ENCODE measurements at regions not wholly inside any gene's neighbourhood (a gene's known extent, or its start where the extent isn't known, plus 50 kb on each side); places are given as distances from the start of the nearest gene placed in this dataset.

DNA sequence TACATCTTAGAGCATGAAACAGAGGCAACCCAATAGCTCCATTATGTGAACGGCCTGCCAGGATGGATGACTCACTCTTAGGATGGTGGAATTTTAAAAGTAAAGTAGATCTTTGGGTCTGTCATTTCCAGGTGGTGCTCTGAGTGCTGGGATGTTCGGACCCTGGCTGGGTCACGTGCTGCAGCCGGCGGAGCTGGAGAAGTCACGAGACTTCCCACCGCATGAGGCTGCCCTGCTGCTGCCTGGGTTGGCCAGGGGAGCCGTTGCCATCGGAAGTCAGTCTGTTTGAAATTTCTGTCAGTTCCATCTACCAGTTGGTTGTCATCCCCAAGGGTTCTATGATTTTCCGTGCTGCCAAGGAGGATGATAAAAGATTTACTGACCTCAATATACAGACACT lies 93.3 kb upstream of the ALKAL2 start:
- Histone ChIP-seq H3K27me3 (no peaks in the 10 kb centered on the region), H3K4me3 (no peak overlapping the region), H3K36me3 (no peaks in the 10 kb centered on the region), H3K9me3 (peaks cover 0 to 13% of the 10 kb centered on the region in 2 donors), H3K4me1 (no peaks in the 10 kb centered on the region), H3K27ac (no peak overlapping the region)
- DNase-seq (ENCODE audit: low spot score in 2 of 2), result no peak
- intact Hi-C loops (cut with DNase I; ENCODE audit: low total_unique reads), result loop anchor here (10.0 kb wide), 1 partner anchor 174 kb away; no protein-coding TSS in a partner anchor
- TF ChIP-seq POLR2AphosphoS5 (IDR thresholded peaks at IDR 0.05), result no peak
- TF ChIP-seq POLR2A (IDR thresholded peaks at IDR 0.05), result no peak

DNA sequence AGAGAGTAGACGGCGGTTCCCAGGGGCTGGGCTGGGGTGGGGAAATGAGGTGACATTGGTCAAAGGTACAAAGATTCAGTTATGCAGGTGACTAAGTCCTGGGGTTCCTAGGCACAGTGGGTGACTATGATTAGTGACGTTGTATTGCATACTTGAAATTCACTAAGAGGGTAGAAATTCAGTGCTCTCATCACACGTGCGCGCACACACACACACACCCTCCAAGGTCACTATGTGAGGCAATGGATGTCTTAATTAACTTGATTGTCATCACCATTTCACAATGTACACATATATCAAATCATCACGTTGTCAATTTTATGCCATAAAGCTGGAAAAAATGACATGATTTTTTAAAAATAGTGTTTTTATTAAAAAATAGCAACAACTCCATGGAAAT lies 92.9 kb upstream of the ALKAL2 start:
- H3K9me3 ChIP-seq, result peaks cover 0 to 13% of the 10 kb centered on the region in 2 donors
- H3K36me3 ChIP-seq, result no peaks in the 10 kb centered on the region
- no peaks in the 10 kb centered on the region for H3K27me3 ChIP-seq
- no peak overlapping the region for H3K4me3 ChIP-seq
- TF ChIP-seq, protein P1, sequence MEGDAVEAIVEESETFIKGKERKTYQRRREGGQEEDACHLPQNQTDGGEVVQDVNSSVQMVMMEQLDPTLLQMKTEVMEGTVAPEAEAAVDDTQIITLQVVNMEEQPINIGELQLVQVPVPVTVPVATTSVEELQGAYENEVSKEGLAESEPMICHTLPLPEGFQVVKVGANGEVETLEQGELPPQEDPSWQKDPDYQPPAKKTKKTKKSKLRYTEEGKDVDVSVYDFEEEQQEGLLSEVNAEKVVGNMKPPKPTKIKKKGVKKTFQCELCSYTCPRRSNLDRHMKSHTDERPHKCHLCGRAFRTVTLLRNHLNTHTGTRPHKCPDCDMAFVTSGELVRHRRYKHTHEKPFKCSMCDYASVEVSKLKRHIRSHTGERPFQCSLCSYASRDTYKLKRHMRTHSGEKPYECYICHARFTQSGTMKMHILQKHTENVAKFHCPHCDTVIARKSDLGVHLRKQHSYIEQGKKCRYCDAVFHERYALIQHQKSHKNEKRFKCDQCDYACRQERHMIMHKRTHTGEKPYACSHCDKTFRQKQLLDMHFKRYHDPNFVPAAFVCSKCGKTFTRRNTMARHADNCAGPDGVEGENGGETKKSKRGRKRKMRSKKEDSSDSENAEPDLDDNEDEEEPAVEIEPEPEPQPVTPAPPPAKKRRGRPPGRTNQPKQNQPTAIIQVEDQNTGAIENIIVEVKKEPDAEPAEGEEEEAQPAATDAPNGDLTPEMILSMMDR (IDR thresholded peaks at IDR 0.05), result no peak
- TF ChIP-seq POLR2A (IDR thresholded peaks at IDR 0.05), result no peak
- TF ChIP-seq POLR2AphosphoS5 (IDR thresholded peaks at IDR 0.05), result no peak
- H3K27ac ChIP-seq, result no peak overlapping the region
- H3K4me1 ChIP-seq, result no peaks in the 10 kb centered on the region
- no peak for DNase-seq (ENCODE audit: low spot score in 2 of 2)
- intact Hi-C loops (cut with DNase I; ENCODE audit: low total_unique reads), result loop anchor here (10.0 kb wide), 1 partner anchor 174 kb away; no protein-coding TSS in a partner anchor

DNA sequence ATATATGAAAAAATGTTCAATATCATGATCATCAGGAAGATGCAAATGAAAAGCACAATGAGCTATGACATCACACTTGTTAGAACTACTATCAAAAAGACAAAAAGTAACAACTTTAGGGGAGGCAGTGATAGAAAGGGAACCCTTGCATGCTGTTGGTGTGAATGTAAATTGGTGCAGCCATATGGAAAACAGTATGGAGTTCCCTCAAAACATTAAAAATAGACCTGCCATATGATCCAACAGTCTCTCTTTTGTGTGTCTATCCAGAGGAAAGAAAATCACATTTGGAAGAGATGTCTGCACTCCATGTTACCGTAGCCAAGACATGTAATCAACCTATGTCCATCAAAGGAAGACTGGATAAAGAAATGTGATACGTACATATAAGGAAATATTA lies 92.3 kb upstream of the ALKAL2 start:
- H3K4me3 ChIP-seq, result no peak overlapping the region
- H3K36me3 ChIP-seq, result no peaks in the 10 kb centered on the region
- H3K4me1 ChIP-seq, result no peaks in the 10 kb centered on the region
- DNase-seq (ENCODE audit: low spot score in 2 of 2), result no peak
- intact Hi-C loops (cut with DNase I; ENCODE audit: low total_unique reads), result loop anchor here (10.0 kb wide), 1 partner anchor 175 kb away; no protein-coding TSS in a partner anchor
- TF ChIP-seq POLR2AphosphoS5 (IDR thresholded peaks at IDR 0.05) (no peak), POLR2A (IDR thresholded peaks at IDR 0.05) (no peak)
- TF ChIP-seq, protein P1 (IDR thresholded peaks at IDR 0.05), result no peak
- peaks cover 0 to 13% of the 10 kb centered on the region in 2 donors for H3K9me3 ChIP-seq
- H3K27ac ChIP-seq, result no peak overlapping the region
- H3K27me3 ChIP-seq, result no peaks in the 10 kb centered on the region

DNA sequence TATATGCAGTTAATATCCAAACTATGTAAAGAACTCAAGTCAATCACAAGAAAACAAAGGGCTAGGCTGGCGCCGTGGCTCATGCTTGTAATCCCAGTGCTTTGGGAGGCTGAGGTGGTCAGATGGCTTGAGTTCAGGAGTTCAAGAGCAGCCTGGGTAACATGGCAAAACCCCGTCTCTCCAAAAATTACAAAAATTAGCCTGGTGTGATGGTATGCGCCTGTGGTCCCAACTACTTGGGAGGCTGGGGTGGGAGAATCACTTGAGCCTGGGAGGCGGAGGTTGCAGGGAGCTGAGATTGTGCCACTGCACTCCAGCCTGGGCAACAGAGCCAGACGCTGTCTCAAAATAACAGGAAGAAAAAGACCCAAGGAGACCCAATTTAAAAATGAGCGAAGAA lies 91.9 kb upstream of the ALKAL2 start:
- no peak for TF ChIP-seq POLR2A (IDR thresholded peaks at IDR 0.05)
- no peak for TF ChIP-seq POLR2AphosphoS5 (IDR thresholded peaks at IDR 0.05)
- TF ChIP-seq, protein P1 (IDR thresholded peaks at IDR 0.05), result no peak
- Histone ChIP-seq H3K4me1 (no peaks in the 10 kb centered on the region), H3K27me3 (no peaks in the 10 kb centered on the region), H3K9me3 (peaks cover 0 to 13% of the 10 kb centered on the region in 2 donors), H3K4me3 (no peak overlapping the region), H3K36me3 (no peaks in the 10 kb centered on the region), H3K27ac (no peak overlapping the region)
- DNase-seq (ENCODE audit: low spot score in 2 of 2), result no peak
- intact Hi-C loops (cut with DNase I; ENCODE audit: low total_unique reads), result loop anchor here (10.0 kb wide), 1 partner anchor 175 kb away; no protein-coding TSS in a partner anchor

DNA sequence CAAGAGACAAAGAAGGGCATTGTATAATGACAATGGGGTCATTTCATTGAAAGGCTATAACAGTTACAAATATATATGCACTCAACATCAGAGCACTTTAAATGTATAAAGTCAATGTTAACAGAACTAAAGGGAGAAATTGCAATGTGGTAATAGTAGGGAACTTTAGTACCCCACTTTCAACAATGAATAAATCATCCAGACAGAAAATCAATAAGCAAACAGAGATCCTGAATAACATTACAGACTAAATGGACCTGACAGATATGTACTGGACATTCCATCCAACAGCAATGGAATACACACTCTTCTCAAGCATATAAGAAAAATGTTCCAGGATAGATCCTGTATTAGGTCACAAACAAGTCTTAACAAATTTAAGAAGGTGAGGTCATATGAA lies 90.5 kb upstream of the ALKAL2 start:
- Histone ChIP-seq H3K4me1 (no peaks in the 10 kb centered on the region), H3K4me3 (no peak overlapping the region), H3K36me3 (no peaks in the 10 kb centered on the region), H3K27ac (no peak overlapping the region), H3K9me3 (peaks cover 0 to 13% of the 10 kb centered on the region in 2 donors), H3K27me3 (no peaks in the 10 kb centered on the region)
- intact Hi-C loops (cut with DNase I; ENCODE audit: low total_unique reads), result no loop called here
- no peak for DNase-seq (ENCODE audit: low spot score in 2 of 2)
- TF ChIP-seq POLR2A (IDR thresholded peaks at IDR 0.05) (no peak), POLR2AphosphoS5 (IDR thresholded peaks at IDR 0.05) (no peak)
- TF ChIP-seq, protein P1 (IDR thresholded peaks at IDR 0.05), result no peak

DNA sequence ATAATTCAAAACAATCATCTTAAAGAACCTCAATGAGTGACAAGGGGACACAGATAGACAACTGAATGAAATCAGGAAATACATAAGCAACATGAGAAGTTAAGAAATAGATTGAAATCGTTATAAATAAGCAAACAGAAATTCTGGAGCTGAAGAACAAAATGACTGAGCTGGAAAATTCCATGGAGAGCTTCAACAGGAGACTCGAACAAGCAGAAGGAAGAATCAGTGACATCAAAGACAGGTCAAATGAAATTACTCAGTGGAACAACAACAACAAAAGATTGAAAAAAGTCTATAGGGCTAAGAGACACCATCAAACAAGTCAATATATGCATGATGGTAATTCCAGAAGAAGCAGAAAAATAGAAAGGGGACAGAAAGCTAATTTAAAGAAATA lies 89.5 kb upstream of the ALKAL2 start:
- intact Hi-C loops (cut with DNase I; ENCODE audit: low total_unique reads), result no loop called here
- H3K9me3 ChIP-seq, result peaks cover 0 to 13% of the 10 kb centered on the region in 2 donors
- no peak overlapping the region for H3K4me3 ChIP-seq
- no peaks in the 10 kb centered on the region for H3K4me1 ChIP-seq
- no peaks in the 10 kb centered on the region for H3K36me3 ChIP-seq
- H3K27ac ChIP-seq, result no peak overlapping the region
- no peak for DNase-seq (ENCODE audit: low spot score in 2 of 2)
- no peak for TF ChIP-seq POLR2A (IDR thresholded peaks at IDR 0.05)
- TF ChIP-seq POLR2AphosphoS5 (IDR thresholded peaks at IDR 0.05), result no peak
- TF ChIP-seq, protein P1 (IDR thresholded peaks at IDR 0.05), result no peak
- no peaks in the 10 kb centered on the region for H3K27me3 ChIP-seq
